Left hindlimb (tissue), 1 donor: ENCODE measurements at regions not wholly inside any gene's neighbourhood (a gene's known extent, or its start where the extent isn't known, plus 50 kb on each side); places are given as distances from the start of the nearest gene placed in this dataset.
"Not testable (repeated sequence)": the region's sequence is repeated elsewhere in the genome, so short reads cannot be mapped to it uniquely, and the experiment has no call there.

ENCODE experiments used
- DNase-seq: peaks from one replicate; pipeline ENCODE4 v3.0.0-alpha.2; 2018

GRCh38 chr22:25492841-25493734 is 71.4 kb upstream of the GRK3 start:
- no peak for DNase-seq

GRCh38 chr22:25493794-25494193 is 70.7 kb upstream of the GRK3 start:
- DNase-seq = no peak

DNA sequence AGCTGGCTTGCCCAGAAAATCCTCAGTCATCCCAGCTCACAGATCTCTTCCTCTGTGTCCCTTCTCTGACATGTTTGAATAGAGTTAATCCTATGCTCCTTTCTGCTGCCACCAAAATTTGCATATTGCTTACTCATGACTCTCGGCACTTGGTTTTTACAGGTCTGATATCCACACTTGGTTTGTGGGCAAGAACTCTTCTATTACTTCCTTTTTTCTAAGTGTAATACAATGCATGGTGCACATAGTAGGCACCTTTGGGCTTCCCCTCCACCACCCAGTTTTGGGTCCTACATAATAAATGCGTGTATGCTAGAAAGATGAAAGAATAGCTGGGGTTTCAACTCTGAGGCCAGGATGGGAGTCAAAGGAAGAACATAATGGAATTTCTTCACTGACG is 69.7 kb upstream of the GRK3 start:
- no peak for DNase-seq

- no peak for DNase-seq
Observed at GRCh38 chr22:25495285-25495684, 69.2 kb upstream of the GRK3 start.

GRCh38 chr22:25496396-25497064 is 67.9 kb upstream of the GRK3 start:
- no peak for DNase-seq

- no peak for DNase-seq
Observed at GRCh38 chr22:25497181-25497641, 67.3 kb upstream of the GRK3 start.

DNA sequence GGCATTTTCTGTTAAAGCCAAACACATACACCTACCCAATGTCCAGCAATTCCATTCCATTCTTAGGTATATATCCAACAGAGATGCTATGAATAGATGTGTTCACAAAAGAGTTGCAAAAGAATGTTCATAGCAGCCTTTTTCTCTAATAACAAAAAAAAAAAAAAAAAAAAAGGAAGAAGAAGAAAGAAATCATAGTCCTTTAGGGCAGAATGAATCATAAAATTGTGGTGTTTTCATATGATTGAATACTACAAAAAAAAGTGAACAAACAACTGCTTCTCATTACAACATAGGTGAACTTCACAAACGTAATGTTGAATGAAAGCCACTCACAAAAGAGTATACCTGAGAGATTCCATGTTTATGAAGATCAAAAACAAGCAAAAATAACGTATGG is 66.8 kb upstream of the GRK3 start:
- DNase-seq = no peak

- DNase-seq = not testable (repeated sequence)
Observed at GRCh38 chr22:25500671-25501070, 63.8 kb upstream of the GRK3 start.

- not testable (repeated sequence) for DNase-seq
Observed at GRCh38 chr22:25504017-25504416, 60.5 kb upstream of the GRK3 start.

GRCh38 chr22:25508161-25508560 is 56.3 kb upstream of the GRK3 start:
- no peak for DNase-seq

DNA sequence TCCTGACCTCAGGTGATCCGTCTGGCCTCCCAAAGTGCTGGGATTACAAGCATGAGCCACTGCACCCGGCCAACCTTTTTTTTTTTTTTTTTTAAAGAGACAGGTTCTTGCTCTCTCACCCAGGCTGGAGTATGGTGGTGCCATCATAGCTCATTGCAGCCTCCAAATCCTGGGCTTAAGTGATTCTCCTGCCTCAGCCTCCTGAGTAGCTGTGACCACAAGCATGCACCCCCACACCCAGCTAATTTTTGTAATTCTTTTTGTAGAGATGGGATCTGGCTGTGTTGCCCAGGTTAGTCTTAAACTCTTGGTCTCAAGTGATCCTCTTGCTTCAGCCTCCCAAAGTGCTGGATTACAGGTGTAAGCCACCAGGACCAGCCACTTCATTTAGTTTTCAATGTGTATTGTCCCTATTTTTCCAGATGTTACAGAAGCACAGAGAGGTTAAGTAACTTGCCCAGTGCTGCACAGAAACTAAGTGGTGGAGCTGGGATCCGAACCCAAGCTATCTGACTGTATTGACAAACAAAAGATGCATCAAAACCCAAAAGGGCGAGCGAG is 55.6 kb upstream of the GRK3 start:
- DNase-seq = no peak

DNA sequence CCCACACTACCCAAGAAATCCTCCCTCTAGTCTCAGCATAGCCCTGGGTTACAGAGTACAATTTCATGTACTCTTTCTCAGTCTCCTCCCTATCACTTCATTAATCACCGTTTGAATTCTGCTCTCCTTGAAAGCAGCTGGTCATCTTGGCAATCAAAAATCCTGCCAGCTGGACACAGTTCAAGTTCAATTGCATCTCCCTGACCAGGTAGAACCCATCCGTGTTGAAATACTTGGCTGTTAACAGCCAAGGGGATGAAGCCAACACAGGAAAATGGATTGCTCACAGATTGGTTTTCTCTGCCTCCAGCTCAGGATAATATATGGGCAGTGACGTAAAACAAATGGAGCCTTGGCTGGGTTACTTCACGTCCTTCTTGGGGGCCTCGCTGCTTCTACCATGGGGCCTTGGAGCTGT is 55.1 kb upstream of the GRK3 start:
- DNase-seq = no peak

GRCh38 chr22:25510876-25511275 is 53.6 kb upstream of the GRK3 start:
- DNase-seq = no peak

DNA sequence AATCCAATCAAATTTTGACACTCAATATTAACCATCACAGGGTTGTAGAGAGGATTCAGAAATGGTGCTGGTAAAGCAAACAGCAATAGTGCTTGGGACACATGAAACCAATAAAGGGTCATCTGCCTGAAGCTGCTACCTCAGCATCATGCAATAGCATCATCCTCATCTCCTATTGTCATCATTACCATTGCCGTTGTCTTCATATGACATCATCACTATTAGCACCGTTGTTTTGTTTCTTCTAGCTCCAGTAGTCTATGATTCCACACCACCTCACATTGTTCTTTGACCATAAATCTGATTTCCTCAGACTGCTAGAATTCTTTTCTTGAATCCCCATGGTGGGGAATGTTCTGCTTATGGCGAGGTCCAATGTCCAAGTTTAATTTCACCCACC is 52.8 kb upstream of the GRK3 start:
- no peak for DNase-seq

GRCh38 chr22:25514436-25515180 is 49.9 kb upstream of the GRK3 start:
- DNase-seq = no peak
